IPS-15b (cell line): ENCODE measurements at regions not wholly inside any gene's neighbourhood (a gene's known extent, or its start where the extent isn't known, plus 50 kb on each side); places are given as distances from the start of the nearest gene placed in this dataset.

ENCODE experiments used
- H3K27me3 ChIP-seq: one replicate; pipeline ENCODE4 v1.6.1; 2013; ENCODE audit warnings: low read length; ENCODE audit not compliant: control insufficient read depth, insufficient read depth
- H3K36me3 ChIP-seq: one replicate; pipeline ENCODE4 v1.6.1; 2013; ENCODE audit warnings: low read length; ENCODE audit not compliant: control insufficient read depth, insufficient read depth
- H3K4me1 ChIP-seq: one replicate; pipeline ENCODE4 v1.6.1; 2013; ENCODE audit warnings: mild to moderate bottlenecking, low read length; ENCODE audit not compliant: control insufficient read depth, insufficient read depth
- H3K4me3 ChIP-seq: one replicate; pipeline ENCODE4 v1.5.1; 2013; ENCODE audit warnings: low read depth, low read length
- H3K9ac ChIP-seq: one replicate; pipeline ENCODE4 v1.6.1; 2013; ENCODE audit warnings: low read depth, mild to moderate bottlenecking, low read length
- H3K9me3 ChIP-seq: one replicate; pipeline ENCODE4 v1.6.1; 2013; ENCODE audit warnings: mild to moderate bottlenecking, low read length; ENCODE audit not compliant: control insufficient read depth, insufficient read depth

- Histone ChIP-seq H3K9ac (no peak overlapping the region), H3K36me3 (no peaks in the 10 kb centered on the region), H3K27me3 (no peaks in the 10 kb centered on the region), H3K9me3 (no peaks in the 10 kb centered on the region), H3K4me1 (no peaks in the 10 kb centered on the region), H3K4me3 (no peak overlapping the region)
These were observed 550.1 kb upstream of the PSMD7 start for GRCh38 chr16:73746554-73746953.

- H3K4me1 ChIP-seq: no peaks in the 10 kb centered on the region
- no peaks in the 10 kb centered on the region for H3K9me3 ChIP-seq
- no peak overlapping the region for H3K9ac ChIP-seq
- H3K36me3 ChIP-seq: no peaks in the 10 kb centered on the region
- H3K4me3 ChIP-seq: no peak overlapping the region
- no peaks in the 10 kb centered on the region for H3K27me3 ChIP-seq
These were observed 552.7 kb upstream of the PSMD7 start for GRCh38 chr16:73743665-73744496.

- H3K27me3 ChIP-seq: no peaks in the 10 kb centered on the region
These were observed 557.4 kb upstream of the PSMD7 start for GRCh38 chr16:73739049-73739769.

GRCh38 chr16:73738266-73738665 is 558.3 kb upstream of the PSMD7 start:
- no peak overlapping the region for H3K4me3 ChIP-seq
- H3K9me3 ChIP-seq: peaks cover 8% of the 10 kb centered on the region
- no peaks in the 10 kb centered on the region for H3K27me3 ChIP-seq
- no peaks in the 10 kb centered on the region for H3K4me1 ChIP-seq
- H3K36me3 ChIP-seq: no peaks in the 10 kb centered on the region
- H3K9ac ChIP-seq: no peak overlapping the region

More at GRCh38 chr16:73739049-73739769, 557.4 kb upstream of the PSMD7 start:
- H3K36me3 ChIP-seq: no peaks in the 10 kb centered on the region
- H3K9ac ChIP-seq: no peak overlapping the region
- no peaks in the 10 kb centered on the region for H3K4me1 ChIP-seq
- no peak overlapping the region for H3K4me3 ChIP-seq
- peaks cover 5% of the 10 kb centered on the region for H3K9me3 ChIP-seq

GRCh38 chr16:73737637-73738036 is 559.0 kb upstream of the PSMD7 start:
- no peak overlapping the region for H3K4me3 ChIP-seq
- H3K27me3 ChIP-seq: no peaks in the 10 kb centered on the region
- no peaks in the 10 kb centered on the region for H3K4me1 ChIP-seq
- H3K9ac ChIP-seq: no peak overlapping the region
- H3K9me3 ChIP-seq: peaks cover 8% of the 10 kb centered on the region
- no peaks in the 10 kb centered on the region for H3K36me3 ChIP-seq

- Histone ChIP-seq H3K27me3 (no peaks in the 10 kb centered on the region), H3K9ac (no peak overlapping the region), H3K4me3 (no peak overlapping the region), H3K4me1 (no peaks in the 10 kb centered on the region), H3K9me3 (peaks cover 8% of the 10 kb centered on the region), H3K36me3 (no peaks in the 10 kb centered on the region)
These were observed 560.7 kb upstream of the PSMD7 start for GRCh38 chr16:73735954-73736353.

GRCh38 chr16:73735018-73735417 is 561.6 kb upstream of the PSMD7 start:
- Histone ChIP-seq H3K9ac (no peak overlapping the region), H3K27me3 (no peaks in the 10 kb centered on the region), H3K4me1 (no peaks in the 10 kb centered on the region), H3K36me3 (no peaks in the 10 kb centered on the region), H3K4me3 (no peak overlapping the region), H3K9me3 (peaks cover 8% of the 10 kb centered on the region)

- H3K9me3 ChIP-seq: peaks cover 8% of the 10 kb centered on the region
- no peak overlapping the region for H3K9ac ChIP-seq
- H3K4me3 ChIP-seq: no peak overlapping the region
- no peaks in the 10 kb centered on the region for H3K4me1 ChIP-seq
- H3K27me3 ChIP-seq: no peaks in the 10 kb centered on the region
- no peaks in the 10 kb centered on the region for H3K36me3 ChIP-seq
These were observed 563.9 kb upstream of the PSMD7 start for GRCh38 chr16:73732681-73733080.

- H3K9me3 ChIP-seq: peaks cover 8% of the 10 kb centered on the region
- no peaks in the 10 kb centered on the region for H3K27me3 ChIP-seq
- H3K36me3 ChIP-seq: no peaks in the 10 kb centered on the region
- H3K4me1 ChIP-seq: no peaks in the 10 kb centered on the region
- no peak overlapping the region for H3K4me3 ChIP-seq
- H3K9ac ChIP-seq: no peak overlapping the region
These were observed 564.5 kb upstream of the PSMD7 start for GRCh38 chr16:73732143-73732542.

- Histone ChIP-seq H3K27me3 (no peaks in the 10 kb centered on the region), H3K4me3 (no peak overlapping the region), H3K9me3 (peaks cover 3% of the 10 kb centered on the region), H3K4me1 (no peaks in the 10 kb centered on the region), H3K9ac (no peak overlapping the region), H3K36me3 (no peaks in the 10 kb centered on the region)
These were observed 566.0 kb upstream of the PSMD7 start for GRCh38 chr16:73730481-73731090.

GRCh38 chr16:73725156-73725555 is 571.5 kb upstream of the PSMD7 start:
- H3K4me3 ChIP-seq: no peak overlapping the region
- H3K4me1 ChIP-seq: no peaks in the 10 kb centered on the region
- no peaks in the 10 kb centered on the region for H3K27me3 ChIP-seq
- H3K9ac ChIP-seq: no peak overlapping the region
- H3K9me3 ChIP-seq: no peaks in the 10 kb centered on the region
- no peaks in the 10 kb centered on the region for H3K36me3 ChIP-seq
